GM06990 (cell line): ENCODE measurements at regions not wholly inside any gene's neighbourhood (a gene's known extent, or its start where the extent isn't known, plus 50 kb on each side); places are given as distances from the start of the nearest gene placed in this dataset.

Experiments used
- DNase-seq: peaks from one replicate; pipeline ENCODE4 v3.0.0-alpha.2; 2011; ENCODE audit not compliant: insufficient read length; ENCODE audit errors: extremely low read depth
- H3K27me3 ChIP-seq: replicated peaks from 2 replicates; pipeline ENCODE4 v1.6.0; 2011; ENCODE audit warnings: low read length; ENCODE audit not compliant: control insufficient read depth, insufficient read depth
- H3K36me3 ChIP-seq: 2 replicates; pipeline ENCODE4 v1.5.1; 2011; ENCODE audit warnings: low read length; ENCODE audit not compliant: control insufficient read depth, insufficient read depth
- H3K4me3 ChIP-seq: replicated peaks from 2 replicates; pipeline ENCODE4 v1.5.1; 2011; ENCODE audit warnings: low read depth, mild to moderate bottlenecking, control low read depth, low read length
- CTCF ChIP-seq: IDR thresholded peaks from 2 replicates; pipeline ENCODE4 v1.5.1; 2011; ENCODE audit warnings: low read length, control low read depth, mild to moderate bottlenecking, inconsistent platforms; ENCODE audit not compliant: insufficient read depth, poor library complexity, severe bottlenecking

- no peaks in the 10 kb centered on the region for H3K36me3 ChIP-seq
- TF ChIP-seq CTCF = no peak
- H3K4me3 ChIP-seq = no peak overlapping the region
- no peak for DNase-seq
- H3K27me3 ChIP-seq = peaks cover 2% of the 10 kb centered on the region; the same call in 1 of the 2 replicates
Measured at GRCh38 chr9:129240581-129241211, 62.6 kb upstream of the IER5L start.

DNA sequence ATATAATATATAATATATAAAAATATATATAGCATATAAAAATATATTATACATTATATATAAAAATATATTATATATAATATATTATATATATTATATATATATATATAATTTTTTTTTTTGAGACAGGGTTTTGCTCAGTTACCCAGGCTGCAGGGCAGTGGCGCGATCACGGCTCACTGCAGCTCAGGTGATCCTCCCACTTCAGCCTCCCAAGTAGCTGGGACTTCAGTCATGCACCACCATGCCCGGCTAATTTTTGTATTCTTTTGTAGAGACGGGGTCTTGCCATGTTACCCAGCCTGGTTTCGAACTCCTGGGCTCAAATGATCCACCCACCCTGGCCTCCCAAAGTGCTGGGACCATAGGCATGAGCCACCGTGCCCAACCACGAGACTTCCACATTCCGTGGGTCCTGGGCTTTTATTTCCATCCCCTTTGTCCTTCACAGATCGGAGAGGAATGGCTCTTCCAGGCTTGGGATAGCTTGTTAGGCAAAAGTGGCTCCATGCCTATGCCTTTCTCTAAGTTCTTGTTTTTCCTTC, 62.0 kb upstream of the IER5L start:
- no peak for DNase-seq
- TF ChIP-seq CTCF = no peak
- Histone ChIP-seq H3K36me3 (no peaks in the 10 kb centered on the region), H3K27me3 (peaks cover 1% of the 10 kb centered on the region; the same call in 1 of the 2 replicates), H3K4me3 (no peak overlapping the region)

DNA sequence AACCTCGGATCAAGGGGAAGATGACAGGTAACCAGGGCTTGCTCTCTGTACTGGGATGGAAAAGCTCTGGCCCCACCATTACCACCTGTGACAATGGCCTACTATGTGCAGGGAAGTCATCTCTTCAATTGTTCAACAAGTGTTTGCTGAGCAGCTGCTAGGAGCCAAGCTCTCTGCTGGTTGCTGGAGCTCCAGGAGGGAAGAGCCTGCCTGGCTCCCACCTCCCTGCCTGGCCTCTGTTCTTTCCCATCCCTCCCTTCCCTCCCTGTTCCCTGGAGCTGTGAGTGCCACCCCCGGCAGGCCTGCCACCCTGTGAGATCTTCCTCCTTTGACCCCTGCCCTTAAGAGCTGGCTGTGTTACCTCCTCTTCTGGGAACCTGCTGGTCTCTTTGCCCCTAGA, 59.7 kb upstream of the IER5L start:
- Histone ChIP-seq H3K27me3 (no peaks in the 10 kb centered on the region), H3K4me3 (no peak overlapping the region), H3K36me3 (no peaks in the 10 kb centered on the region)
- no peak for DNase-seq
- no peak for TF ChIP-seq CTCF

DNA sequence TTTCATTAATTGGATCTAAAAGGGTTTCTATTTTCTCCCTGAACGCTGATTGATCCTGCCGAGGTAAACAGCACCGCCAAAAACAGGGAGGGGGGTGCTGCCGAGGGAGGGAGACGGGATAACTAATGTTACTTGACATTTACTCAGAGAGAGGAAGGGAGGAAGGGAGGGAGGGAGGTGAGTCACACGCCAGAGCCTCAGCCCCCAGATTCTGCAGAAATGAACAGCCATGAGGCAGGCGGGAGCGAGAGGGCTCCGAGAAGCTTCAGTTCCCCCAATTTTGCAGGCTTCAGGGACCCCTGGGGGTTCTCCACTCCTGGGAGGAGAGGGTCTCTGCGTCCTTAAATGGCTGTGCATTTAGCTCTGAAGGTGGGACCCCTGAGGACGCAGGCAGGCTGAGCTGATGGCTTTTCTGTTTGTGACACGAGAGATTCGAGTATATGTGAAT, 59.1 kb upstream of the IER5L start:
- Histone ChIP-seq H3K36me3 (no peaks in the 10 kb centered on the region), H3K27me3 (no peaks in the 10 kb centered on the region), H3K4me3 (no peak overlapping the region)
- no peak for DNase-seq
- no peak for TF ChIP-seq CTCF

GRCh38 chr9:129236441-129237145, 58.5 kb upstream of the IER5L start:
- no peaks in the 10 kb centered on the region for H3K27me3 ChIP-seq
- no peak overlapping the region for H3K4me3 ChIP-seq
- H3K36me3 ChIP-seq = no peaks in the 10 kb centered on the region
- no peak for DNase-seq
- TF ChIP-seq CTCF = no peak
